ENCODE measurements at regions not wholly inside any gene's neighbourhood (a gene's known extent, or its start where the extent isn't known, plus 50 kb on each side); places are given as distances from the start of the nearest gene placed in this dataset.
"Not testable (repeated sequence)": the region's sequence is repeated elsewhere in the genome, so short reads cannot be mapped to it uniquely, and the experiment has no call there.

DNA sequence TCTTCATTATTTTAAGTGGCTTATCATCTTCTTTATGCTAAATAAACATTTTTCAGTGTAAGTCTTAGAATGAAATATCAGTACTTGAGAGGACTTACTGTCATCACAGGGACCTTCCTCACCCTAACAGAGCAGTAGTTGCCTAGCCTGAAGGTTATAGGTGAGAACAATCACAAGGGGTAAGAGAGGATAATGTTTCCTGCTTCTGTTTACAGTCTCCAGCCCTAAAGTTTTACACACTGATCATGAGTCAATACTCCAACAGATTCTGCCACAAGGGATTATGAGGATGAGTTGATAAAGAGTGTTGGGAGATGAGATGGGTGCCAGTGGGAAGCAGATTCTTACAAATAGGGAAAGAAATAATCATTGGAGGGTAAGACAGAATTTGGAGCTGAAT, 265.1 kb upstream of the DAB2 start:
- no peak for DNase-seq

- not testable (repeated sequence) for DNase-seq
Measured at GRCh38 chr5:39687924-39688323, 263.1 kb upstream of the DAB2 start.

DNA sequence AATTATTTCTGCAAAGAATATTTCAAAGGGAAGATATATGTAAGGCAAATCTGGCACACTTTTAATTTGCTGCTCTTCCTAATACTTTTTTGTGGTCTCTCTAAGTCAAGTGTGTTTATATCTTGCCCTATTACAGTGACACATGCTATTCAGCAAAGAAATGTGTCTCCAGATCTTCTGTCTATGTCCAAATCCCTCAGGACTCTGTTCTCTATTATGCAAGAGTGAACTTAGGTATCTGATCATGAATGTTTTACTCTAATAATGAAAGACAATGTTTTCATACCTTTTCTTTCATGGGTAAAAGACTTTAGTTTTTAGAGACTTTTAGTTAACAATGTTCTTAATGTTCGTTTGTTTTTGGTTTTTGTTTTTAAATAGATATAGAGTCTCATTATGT, 255.4 kb upstream of the DAB2 start:
- DNase-seq, result no peak

GRCh38 chr5:39678534-39678933, 253.8 kb upstream of the DAB2 start:
- no peak for DNase-seq

DNA sequence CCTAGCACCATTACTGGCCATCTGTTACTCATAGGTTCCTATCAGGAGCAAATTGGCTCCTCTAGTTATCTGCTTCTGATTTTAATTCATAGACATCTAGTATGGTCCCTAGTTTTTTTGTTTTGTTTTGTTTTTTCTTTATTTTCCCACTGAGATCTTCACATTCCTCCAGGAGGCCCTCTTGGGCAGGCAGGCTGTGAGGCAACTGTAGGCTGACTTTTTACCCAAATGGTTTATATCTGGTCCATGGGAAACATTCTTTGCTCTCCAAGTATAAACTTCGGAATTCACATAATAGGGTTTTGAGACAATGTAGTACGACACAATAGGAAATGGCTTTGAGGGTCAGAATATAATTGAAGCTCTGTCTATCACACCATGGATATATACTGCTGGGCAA, 250.9 kb upstream of the DAB2 start:
- no peak for DNase-seq

DNA sequence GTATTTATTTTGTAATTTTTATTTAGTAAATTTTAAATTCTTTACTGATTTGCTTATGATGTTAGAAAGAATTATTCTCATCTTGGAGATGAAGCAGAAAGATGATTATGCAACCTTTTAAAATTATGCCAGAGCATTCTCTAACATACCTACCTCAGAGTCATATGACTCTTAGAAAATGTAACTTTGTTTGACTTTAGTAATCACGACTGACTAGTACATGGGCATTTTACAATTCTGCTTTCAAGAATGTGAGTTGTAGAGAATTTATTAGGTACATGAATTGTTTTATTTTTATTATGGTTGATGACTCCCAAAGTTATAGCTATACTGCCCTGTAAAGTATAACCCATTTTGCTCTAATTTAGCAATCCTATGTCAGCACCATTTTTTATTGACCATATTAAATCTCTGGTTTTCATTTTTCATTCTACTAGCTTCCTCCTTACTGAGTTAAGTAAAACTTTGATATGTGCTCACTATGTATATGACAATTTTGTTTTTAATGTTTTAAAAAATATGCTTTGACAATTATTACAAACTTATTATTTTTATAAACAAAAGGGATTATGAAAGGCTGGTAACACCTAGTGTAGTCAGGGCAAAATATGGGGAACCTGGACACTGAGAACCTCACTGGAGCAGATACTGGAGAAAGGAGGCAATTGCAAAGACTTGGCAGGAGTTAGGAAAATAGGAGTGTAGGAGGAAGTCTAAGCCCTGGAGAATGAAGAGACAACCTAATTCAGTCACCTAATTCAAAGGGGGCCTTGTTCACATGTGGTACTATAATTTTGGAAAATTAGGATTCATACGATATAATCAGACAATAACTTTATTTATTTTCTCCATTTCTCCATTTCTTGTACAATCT, 249.7 kb upstream of the DAB2 start:
- DNase-seq, result no peak

- no peak for DNase-seq
Measured at GRCh38 chr5:39671561-39671961, 246.8 kb upstream of the DAB2 start.

DNA sequence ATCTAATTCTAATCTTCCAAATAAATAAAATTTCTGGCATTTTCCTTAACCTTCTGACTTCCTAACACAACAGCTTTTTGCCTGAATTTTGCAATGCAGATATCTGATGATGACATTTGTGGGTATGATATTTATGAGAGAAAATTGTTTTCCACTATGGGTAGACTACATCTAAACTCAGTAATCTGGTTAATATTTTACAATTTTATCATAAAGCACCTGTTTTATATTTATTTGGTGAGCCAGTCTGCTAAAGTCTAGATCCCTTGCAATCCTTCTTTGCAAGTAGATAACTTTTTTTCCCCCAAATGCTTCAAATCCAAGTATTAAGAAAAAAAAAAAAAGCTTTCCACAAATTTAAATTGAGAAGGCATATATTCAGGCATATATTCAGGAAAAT, 246.2 kb upstream of the DAB2 start:
- DNase-seq, result no peak

GRCh38 chr5:39670391-39670790, 245.6 kb upstream of the DAB2 start:
- no peak for DNase-seq

DNA sequence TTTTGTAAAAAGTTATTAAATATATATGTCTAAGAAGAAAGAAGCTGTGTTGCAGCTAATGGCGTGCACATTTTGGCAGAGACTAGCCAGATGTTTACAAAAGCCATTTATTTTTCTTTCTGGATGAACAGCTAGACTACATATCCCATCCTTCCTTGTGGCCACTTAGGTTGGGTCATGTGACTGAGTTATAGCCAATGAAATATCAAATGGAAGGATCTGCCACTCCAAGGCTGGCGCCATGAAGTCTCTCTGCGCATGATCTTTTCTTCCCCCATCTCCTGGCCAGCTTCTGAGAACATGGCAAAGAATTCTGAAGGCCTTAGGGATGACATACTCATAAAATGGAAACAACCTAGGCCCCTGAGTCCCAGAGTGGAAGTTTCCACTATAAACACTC, 244.2 kb upstream of the DAB2 start:
- DNase-seq, result no peak

- no peak for DNase-seq
Measured at GRCh38 chr5:39665328-39665727, 240.5 kb upstream of the DAB2 start.

- DNase-seq, result no peak
Measured at GRCh38 chr5:39662945-39663344, 238.2 kb upstream of the DAB2 start.

GRCh38 chr5:39661026-39661779, 236.4 kb upstream of the DAB2 start:
- no peak for DNase-seq

GRCh38 chr5:39660020-39660419, 235.2 kb upstream of the DAB2 start:
- DNase-seq, result no peak

DNA sequence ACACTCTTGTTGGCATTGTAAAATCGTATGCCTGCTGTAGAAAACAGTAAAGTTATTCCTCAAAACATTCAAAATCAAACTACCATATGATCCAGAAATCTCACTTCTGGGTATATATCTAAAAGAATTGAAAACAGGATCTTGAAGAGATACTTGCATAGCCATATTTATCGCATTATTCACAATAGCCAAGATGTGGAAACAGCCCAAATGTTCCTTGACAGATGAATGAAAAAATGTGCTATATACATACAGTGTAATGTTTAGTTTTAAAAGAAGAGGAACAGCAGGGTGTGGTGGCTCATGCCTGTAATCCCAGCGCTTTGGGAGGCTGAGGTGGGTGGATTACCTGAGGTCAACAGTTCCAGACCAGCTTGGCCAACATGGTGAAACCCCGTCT, 234.1 kb upstream of the DAB2 start:
- DNase-seq, result no peak

- DNase-seq, result no peak
Measured at GRCh38 chr5:39657943-39658342, 233.2 kb upstream of the DAB2 start.

DNA sequence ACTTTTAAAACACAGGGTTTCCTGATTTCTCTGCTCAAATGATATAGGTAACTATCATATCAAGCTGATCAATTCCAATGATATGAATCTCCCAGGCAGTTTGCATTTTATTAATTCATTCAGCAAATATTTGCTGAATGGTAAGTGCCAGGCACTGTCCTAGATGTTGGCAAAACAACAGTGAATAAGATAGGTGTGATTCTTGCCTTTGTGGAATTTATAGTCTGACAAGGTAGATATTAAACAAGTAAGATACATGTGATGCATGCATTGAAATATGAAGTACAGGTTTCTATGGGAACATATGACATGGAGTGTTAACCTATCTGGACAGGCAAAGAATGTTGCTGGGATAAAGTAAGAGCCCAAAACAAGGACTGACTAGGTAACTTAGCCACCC, 231.8 kb upstream of the DAB2 start:
- DNase-seq, result no peak

DNA sequence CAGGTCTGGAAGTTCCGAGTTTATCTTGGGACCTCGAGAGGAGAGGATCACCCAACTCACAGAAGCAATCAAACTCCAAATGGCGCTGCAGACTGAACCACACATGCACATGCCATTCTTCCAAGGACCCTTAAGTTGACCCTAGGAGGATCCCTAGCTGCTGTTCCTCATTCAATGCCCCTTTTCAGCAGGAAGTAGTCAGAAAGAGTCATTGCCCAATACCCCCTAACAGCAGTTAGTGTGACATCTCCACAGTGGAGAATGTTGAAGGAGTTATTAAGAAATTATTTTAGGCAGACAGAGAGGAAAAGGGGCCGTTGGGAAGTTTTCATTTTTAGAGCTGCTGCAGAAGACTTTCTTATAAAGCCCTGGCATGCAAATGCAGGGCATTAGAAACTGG, 229.9 kb upstream of the DAB2 start:
- DNase-seq, result no peak

DNA sequence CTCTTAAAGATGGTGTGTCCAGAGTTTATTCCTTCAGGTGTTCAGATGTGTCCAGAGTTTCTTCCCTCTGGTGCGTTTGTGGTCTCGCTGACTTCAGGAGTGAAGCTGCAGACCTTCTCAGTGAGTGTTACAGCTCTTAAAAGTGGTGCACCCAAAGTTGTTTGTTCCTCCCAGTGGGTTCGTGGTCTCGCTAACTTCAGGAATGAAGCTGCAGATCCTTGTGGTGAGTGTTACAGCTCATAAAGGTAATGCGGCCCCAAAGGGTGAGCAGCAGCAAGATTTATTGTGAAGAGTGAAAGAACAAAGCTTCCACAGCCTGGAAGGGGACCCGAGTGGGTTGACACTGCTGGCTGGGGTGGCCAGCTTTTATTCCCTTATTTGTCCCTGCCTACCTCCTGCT, 227.7 kb upstream of the DAB2 start:
- DNase-seq, result not testable (repeated sequence)

- no peak for DNase-seq
Measured at GRCh38 chr5:39652036-39652435, 227.3 kb upstream of the DAB2 start.

GRCh38 chr5:39650008-39650762, 225.4 kb upstream of the DAB2 start:
- no peak for DNase-seq

DNA sequence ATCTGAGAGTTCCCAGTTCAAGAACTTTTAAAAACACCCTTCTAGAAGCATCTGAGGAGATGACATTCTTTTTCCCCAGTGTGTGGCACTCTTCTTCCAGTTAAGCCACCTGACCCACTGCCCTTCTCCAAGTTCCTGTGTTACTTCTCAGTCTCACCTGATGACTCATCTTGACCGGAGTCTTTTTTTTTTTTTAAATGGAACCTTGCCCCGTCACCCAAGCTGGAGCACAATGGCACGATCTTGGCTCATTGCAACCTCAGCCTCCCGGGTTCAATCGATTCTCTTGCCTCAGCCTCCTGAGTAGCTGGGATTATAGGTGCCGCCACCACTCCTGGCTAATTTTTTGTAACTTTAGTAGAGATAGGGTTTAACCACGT, 224.1 kb upstream of the DAB2 start:
- DNase-seq, result no peak
